Suppressor macrophage treated with lipopolysaccharide for 1 hour (primary cell): ENCODE measurements at regions not wholly inside any gene's neighbourhood (a gene's known extent, or its start where the extent isn't known, plus 50 kb on each side); places are given as distances from the start of the nearest gene placed in this dataset.
A peak's percentile ranks its signal among the peaks of the same experiment; 100 is the strongest.
"Not testable (repeated sequence)": the region's sequence is repeated elsewhere in the genome, so short reads cannot be mapped to it uniquely, and the experiment has no call there.

Experiments used
- DNase-seq, 3 donors: peaks; one replicate each; pipeline ENCODE4 v3.0.0-alpha.2; 2020 to 2022

- DNase-seq, result no peak
These were observed 342.6 kb upstream of the COL8A1 start for GRCh38 chr3:99295836-99296235.

DNA sequence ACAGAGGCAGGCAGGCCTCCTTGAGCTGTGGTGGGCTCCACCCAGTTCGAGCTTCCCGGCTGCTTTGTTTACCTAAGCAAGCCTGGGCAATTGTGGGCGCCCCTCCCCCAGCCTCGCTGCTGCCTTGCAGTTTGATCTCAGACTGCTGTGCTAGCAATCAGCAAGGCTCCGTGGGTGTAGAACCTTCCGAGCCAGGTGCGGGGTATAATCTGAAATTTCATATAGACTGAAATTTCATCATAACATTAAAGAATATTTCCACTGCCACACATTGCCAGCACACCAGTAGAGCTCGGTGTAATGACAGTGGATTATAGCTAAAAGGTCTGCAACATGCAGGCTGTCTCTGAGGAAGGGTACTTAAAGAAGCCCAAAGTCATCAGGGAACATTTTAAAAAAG lies 344.3 kb upstream of the COL8A1 start:
- not testable (repeated sequence) for DNase-seq

DNA sequence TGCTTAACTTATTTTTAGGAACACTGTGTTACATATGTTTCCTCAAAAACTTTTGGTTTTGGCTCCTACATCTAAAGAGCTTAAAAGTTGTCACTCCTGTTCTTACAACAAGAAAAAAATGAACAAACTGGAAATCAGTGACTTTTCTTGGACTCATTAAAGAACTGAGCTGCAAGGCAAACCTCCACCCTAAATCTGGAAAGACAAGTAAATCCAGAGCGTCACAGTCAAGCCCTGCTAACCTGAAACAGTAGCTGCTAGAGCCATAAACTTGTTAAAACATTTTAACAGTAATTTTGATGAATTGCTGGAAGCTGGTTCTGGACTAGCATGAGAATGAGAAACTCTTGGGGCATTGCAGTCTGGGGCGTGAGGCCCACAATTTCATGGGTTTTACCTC lies 350.5 kb upstream of the COL8A1 start:
- DNase-seq, result no peak

GRCh38 chr3:99286266-99286845 lies 352.0 kb upstream of the COL8A1 start:
- no peak for DNase-seq

GRCh38 chr3:99269606-99270351 lies 368.3 kb upstream of the DCBLD2 start:
- DNase-seq, result peak in 1 of 3 donors; percentile 10

DNA sequence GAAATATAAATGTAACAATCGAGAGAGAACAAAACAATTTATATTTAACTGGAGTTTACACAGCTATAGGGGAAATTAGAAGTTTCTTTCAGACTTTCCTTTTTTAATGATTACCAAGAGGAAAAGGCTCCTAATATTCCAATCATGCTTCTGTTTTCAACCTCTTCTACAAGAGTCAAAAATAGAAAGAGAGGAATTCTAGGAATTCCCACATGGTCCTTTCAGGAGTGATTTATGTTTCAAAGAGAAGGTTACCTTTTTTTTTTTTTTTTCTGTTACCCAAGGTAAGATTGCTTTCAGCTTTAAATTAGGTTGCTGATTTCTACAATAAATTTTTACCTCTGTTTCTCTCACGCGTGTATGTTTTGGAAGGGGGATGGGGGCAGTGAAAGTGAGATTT lies 355.3 kb upstream of the DCBLD2 start:
- no peak for DNase-seq

- no peak for DNase-seq
These were observed 352.5 kb upstream of the DCBLD2 start for GRCh38 chr3:99253963-99254355.

GRCh38 chr3:99250821-99251355 lies 349.4 kb upstream of the DCBLD2 start:
- DNase-seq, result no peak

GRCh38 chr3:99250272-99250671 lies 348.8 kb upstream of the DCBLD2 start:
- no peak for DNase-seq

GRCh38 chr3:99249627-99250026 lies 348.1 kb upstream of the DCBLD2 start:
- DNase-seq, result no peak

DNA sequence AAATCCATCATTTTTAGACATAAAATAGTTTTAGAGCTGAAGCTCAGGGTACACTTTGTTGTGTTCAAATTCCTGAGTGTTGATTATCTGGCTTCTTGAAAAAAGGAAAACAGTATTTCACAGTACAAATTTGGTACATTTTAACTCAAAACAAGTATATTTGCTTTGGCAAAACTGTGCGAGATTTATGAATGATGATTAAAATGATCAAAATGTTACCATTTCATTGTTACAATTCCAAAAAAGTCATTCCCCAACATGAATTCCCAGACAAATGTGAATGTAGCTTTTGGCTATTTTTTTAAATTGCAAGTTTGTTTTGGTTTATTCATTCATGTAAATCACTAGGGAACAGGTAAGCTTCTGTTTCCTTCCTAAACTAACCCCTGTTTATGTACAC lies 347.4 kb upstream of the DCBLD2 start:
- DNase-seq, result no peak

DNA sequence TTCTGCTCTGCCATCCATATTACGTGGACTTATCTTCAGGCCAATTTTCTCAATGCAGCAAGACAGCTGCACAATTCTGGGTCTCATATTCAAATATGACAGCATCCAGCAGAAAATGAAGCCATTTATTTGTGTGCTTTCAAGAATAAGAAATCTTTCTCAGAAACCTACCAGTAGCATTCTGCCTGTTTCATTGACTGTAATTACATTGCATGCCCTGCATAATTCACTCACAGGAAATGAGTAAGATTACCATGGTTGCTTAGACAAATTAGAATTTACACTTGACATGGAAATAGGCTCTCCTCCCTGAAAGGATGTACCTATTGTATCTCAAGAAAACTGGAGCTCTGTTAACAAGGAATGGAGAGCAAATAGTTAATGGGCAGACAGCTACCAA lies 346.6 kb upstream of the DCBLD2 start:
- DNase-seq, result no peak

- DNase-seq, result no peak
These were observed 344.6 kb upstream of the DCBLD2 start for GRCh38 chr3:99246010-99246654.

- no peak for DNase-seq
These were observed 340.8 kb upstream of the DCBLD2 start for GRCh38 chr3:99242271-99242670.

- DNase-seq, result no peak
These were observed 339.2 kb upstream of the DCBLD2 start for GRCh38 chr3:99240700-99241099.

DNA sequence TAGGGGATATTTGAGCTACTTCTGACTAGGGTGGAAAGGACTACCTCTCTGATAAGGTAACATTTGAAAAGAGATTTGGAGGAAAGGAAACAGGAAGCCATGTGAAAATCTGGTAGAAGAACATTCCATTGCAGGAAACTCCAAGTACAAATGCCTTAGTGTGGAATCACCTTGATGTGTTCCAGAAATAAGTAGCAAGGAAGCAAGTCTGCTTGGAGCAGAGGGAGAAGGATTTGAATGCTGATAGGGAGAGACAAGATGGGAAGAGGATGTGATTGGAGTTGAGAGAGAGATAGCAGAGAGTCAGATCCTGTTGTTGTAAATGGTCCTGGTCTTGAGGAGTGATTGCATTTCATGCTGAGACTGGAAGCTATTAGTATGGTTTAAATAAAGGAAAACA lies 335.1 kb upstream of the DCBLD2 start:
- no peak for DNase-seq

- no peak for DNase-seq
These were observed 331.2 kb upstream of the DCBLD2 start for GRCh38 chr3:99232696-99233095.

- DNase-seq, result no peak
These were observed 317.0 kb upstream of the DCBLD2 start for GRCh38 chr3:99218468-99218867.

DNA sequence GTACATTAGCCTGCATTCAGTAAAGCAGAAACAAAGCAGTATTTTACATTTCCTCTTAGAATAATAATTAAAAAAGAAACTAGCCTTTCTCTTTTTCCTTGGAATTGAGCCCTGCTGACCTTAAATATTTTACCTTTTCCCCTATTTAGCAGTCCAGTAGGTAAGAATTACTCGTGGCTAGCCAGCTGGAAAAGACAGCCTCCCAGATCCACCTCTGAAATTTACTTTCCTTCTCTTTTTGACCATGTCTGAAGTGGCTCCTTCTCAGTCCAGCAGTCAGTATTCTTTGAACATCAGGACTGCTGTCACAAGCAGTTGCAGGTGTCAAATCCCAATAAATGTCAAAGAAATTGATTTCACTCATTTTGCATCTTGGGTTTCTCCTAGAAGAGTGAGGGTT lies 311.5 kb upstream of the DCBLD2 start:
- no peak for DNase-seq

DNA sequence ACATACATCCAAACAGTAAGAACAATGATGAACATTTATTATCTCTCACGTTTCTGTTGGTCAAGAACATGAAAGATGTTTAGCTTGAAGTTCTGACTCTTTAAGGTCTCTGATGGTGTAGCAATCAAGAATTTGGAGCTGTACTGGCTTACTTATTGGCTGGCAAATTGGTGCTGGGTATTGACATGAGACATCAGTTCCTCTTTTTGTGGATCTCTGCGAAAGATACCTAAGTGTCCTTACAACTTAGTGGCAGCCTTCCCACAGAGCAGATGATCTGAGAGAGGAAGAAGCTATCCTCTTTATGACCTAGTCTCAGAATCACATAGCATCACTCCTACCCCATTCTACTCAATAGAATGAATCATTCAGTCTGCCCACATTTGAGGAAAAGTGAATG lies 309.8 kb upstream of the DCBLD2 start:
- no peak for DNase-seq

DNA sequence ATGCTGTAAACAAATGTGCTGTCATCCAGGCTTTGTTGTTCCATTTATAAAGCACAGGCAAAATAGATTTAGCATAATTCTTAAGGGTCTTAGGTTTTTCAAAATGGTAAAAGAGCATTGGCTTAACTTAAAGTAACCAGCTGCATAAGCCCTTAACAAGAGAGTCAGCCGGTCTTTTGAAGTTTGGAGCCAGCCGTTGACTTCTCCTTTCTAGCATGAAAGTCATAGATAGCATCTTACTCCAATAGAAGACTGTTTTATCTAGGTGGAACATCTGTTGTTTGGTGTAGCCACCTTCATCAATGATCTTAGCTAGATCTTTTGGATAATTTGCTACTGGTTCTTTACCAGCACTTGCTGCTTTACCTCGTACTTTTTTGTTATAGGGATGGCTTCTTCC lies 297.5 kb upstream of the DCBLD2 start:
- DNase-seq, result no peak

DNA sequence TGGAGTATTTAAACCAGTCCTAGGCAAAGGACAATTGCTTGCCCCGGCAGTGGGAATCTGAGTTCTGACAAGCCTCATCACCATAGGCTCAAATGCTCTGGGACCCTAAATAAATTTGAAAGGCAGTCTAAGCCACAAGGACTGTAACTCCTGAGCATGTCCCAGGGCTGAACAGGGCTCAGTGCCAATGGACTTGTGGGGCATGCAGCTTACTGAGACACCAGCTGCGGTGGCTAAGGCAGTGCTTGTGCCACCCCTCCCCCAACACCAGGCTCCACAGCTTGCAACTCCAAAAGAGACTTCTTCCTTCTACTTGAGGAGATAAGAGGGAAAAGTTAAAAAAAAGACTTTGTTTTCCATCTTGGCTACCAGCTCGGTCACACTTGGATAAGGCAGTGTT lies 289.7 kb upstream of the DCBLD2 start:
- no peak for DNase-seq

GRCh38 chr3:99188936-99189335 lies 287.4 kb upstream of the DCBLD2 start:
- DNase-seq, result no peak

DNA sequence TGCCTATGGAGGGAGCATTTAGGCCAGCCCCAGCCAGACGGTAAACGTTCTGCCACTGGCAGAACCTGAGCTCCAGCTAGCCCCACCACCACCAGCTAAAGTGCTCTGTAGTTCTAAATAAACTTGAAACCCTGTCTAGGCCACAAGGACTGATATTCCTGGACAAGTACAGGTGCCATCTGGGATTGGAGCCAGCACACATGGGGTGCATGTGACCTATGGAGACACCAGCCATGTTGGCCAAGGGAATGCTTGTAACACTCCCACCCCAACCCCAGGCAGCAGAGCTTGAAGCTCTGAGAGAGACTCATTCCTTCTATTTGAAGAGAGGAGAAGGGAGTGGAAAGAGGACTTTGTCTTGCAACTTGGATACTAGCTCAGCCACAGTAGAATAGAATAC lies 284.5 kb upstream of the DCBLD2 start:
- no peak for DNase-seq
